ENCODE measurements at regions not wholly inside any gene's neighbourhood (a gene's known extent, or its start where the extent isn't known, plus 50 kb on each side); places are given as distances from the start of the nearest gene placed in this dataset.

GRCh38 chr3:177812492-177812891 lies 615.2 kb upstream of the TBL1XR1 start:
- no peak for DNase-seq (ENCODE audit: low read depth in 2 of 2)

GRCh38 chr3:177813322-177813721 lies 616.0 kb upstream of the TBL1XR1 start:
- DNase-seq (ENCODE audit: low read depth in 2 of 2) = no peak

GRCh38 chr3:177816667-177817208 lies 619.5 kb upstream of the TBL1XR1 start:
- no peak for DNase-seq (ENCODE audit: low read depth in 2 of 2)

- no peak for DNase-seq (ENCODE audit: low read depth in 2 of 2)
Observed at GRCh38 chr3:177817751-177818150, 620.5 kb upstream of the TBL1XR1 start.

- no peak for DNase-seq (ENCODE audit: low read depth in 2 of 2)
Observed at GRCh38 chr3:177818712-177819240, 621.5 kb upstream of the TBL1XR1 start.

- DNase-seq (ENCODE audit: low read depth in 2 of 2) = peak; percentile 74 to 75
Observed at GRCh38 chr3:177820683-177821316, 623.5 kb upstream of the TBL1XR1 start.

- DNase-seq (ENCODE audit: low read depth in 2 of 2) = no peak
Observed at GRCh38 chr3:177822681-177823096, 625.4 kb upstream of the TBL1XR1 start.

GRCh38 chr3:177823701-177824189 lies 626.5 kb upstream of the TBL1XR1 start:
- no peak for DNase-seq (ENCODE audit: low read depth in 2 of 2)

- no peak for DNase-seq (ENCODE audit: low read depth in 2 of 2)
Observed at GRCh38 chr3:177824190-177824786, 627.0 kb upstream of the TBL1XR1 start.

- no peak for DNase-seq (ENCODE audit: low read depth in 2 of 2)
Observed at GRCh38 chr3:177824841-177825240, 627.6 kb upstream of the TBL1XR1 start.

- no peak for DNase-seq (ENCODE audit: low read depth in 2 of 2)
Observed at GRCh38 chr3:177826253-177826652, 629.0 kb upstream of the TBL1XR1 start.

GRCh38 chr3:177827511-177828207 lies 630.4 kb upstream of the TBL1XR1 start:
- peak in 1 of 2 experiments; percentile 68 for DNase-seq (ENCODE audit: low read depth in 2 of 2)

- DNase-seq (ENCODE audit: low read depth in 2 of 2) = no peak
Observed at GRCh38 chr3:177828208-177828565, 630.9 kb upstream of the TBL1XR1 start.

GRCh38 chr3:177830411-177830849 lies 633.1 kb upstream of the TBL1XR1 start:
- DNase-seq (ENCODE audit: low read depth in 2 of 2) = peak; percentile 98 to 99

- DNase-seq (ENCODE audit: low read depth in 2 of 2) = no peak
Observed at GRCh38 chr3:177831361-177831760, 634.1 kb upstream of the TBL1XR1 start.

- DNase-seq (ENCODE audit: low read depth in 2 of 2) = no peak
Observed at GRCh38 chr3:177832880-177833279, 635.6 kb upstream of the TBL1XR1 start.

GRCh38 chr3:177833332-177833731 lies 636.0 kb upstream of the TBL1XR1 start:
- DNase-seq (ENCODE audit: low read depth in 2 of 2) = no peak

- peak; percentile 92 to 94 for DNase-seq (ENCODE audit: low read depth in 2 of 2)
Observed at GRCh38 chr3:177835008-177835407, 637.7 kb upstream of the TBL1XR1 start.

GRCh38 chr3:177835917-177836316 lies 638.6 kb upstream of the TBL1XR1 start:
- peak; percentile 77 to 78 for DNase-seq (ENCODE audit: low read depth in 2 of 2)

GRCh38 chr3:177836671-177837070 lies 639.4 kb upstream of the TBL1XR1 start:
- DNase-seq (ENCODE audit: low read depth in 2 of 2) = no peak

GRCh38 chr3:177837951-177838655 lies 640.8 kb upstream of the TBL1XR1 start:
- DNase-seq (ENCODE audit: low read depth in 2 of 2) = no peak

Measured in fibroblast of skin of left biceps (primary cell).